NCI-H2029 treated with DMSO at 0.1 percent for 48 hours (cell line): ENCODE measurements at regions not wholly inside any gene's neighbourhood (a gene's known extent, or its start where the extent isn't known, plus 50 kb on each side); places are given as distances from the start of the nearest gene placed in this dataset.
"Not testable (repeated sequence)": the region's sequence is repeated elsewhere in the genome, so short reads cannot be mapped to it uniquely, and the experiment has no call there.

Source experiments
- DNase-seq: peaks from one replicate; lab custom pipeline; 2025; lab: John Stamatoyannopoulos, UW

- DNase-seq: no peak
Measured at GRCh38 chr5:97931829-97932228, 748.8 kb upstream of the RIOK2 start.

DNA sequence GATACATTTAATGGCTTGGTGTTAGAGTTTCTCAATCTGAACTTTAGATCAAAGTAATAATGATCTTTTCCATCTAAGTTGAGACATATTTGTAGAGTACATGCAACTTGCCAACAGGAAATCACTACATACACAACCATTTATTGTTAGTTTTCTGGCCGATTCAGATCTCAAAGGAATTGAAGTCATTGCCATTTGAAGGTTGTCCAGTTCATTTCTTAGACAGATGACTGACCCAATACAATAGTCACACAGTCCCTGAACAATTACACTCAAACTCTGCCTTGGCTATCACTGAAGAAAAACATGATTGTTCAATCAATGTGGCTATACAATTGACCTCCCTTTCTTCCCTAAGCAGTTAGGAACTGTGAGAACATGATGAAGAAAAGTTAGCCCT lies 753.2 kb upstream of the RIOK2 start:
- no peak for DNase-seq

- DNase-seq: no peak
Measured at GRCh38 chr5:97937846-97938245, 754.8 kb upstream of the RIOK2 start.

GRCh38 chr5:97943036-97943435 lies 760.0 kb upstream of the RIOK2 start:
- DNase-seq: no peak

DNA sequence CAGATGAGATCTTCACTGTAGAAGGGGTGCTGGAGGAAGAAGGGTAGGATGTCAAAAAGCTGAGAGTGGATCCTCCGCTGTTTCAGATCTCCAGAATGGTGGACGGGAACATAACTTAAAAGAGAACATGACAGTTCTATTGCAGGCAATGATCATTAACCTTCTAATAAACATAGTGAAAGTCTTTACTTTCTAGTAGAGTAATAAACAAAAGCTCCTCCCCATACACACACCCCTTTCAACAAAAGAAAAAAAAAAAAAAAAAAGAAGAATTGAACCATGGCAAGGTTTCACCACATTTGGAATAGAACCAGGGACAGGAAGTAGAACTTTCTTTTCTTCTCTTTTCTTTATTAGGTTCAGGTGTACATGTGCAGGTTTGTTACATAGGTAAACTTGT lies 768.1 kb upstream of the RIOK2 start:
- DNase-seq: no peak

DNA sequence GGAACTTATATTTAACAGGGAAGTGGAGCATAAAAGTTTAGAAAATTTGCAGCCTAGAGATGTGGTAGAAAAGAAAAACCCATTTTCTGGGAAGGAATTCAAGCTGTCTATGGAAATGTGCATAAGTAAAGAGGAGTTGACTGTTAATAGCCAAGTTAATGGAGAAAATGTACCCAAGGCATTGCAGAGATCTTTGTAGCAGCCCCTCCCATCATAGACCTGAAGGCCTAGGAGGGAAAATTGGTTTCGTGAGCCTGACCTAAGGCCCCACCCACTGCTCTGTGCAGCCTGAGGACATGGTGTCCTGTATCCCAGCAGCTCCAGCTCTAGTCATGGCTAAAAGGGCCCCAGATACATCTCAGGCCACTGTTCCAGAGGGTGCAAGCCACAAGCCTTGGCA lies 772.4 kb upstream of the RIOK2 start:
- no peak for DNase-seq

- no peak for DNase-seq
Measured at GRCh38 chr5:97967292-97967691, 784.2 kb upstream of the RIOK2 start.

- no peak for DNase-seq
Measured at GRCh38 chr5:97968346-97968745, 785.3 kb upstream of the RIOK2 start.

- no peak for DNase-seq
Measured at GRCh38 chr5:97979740-97980139, 793.7 kb upstream of the RGMB start.

DNA sequence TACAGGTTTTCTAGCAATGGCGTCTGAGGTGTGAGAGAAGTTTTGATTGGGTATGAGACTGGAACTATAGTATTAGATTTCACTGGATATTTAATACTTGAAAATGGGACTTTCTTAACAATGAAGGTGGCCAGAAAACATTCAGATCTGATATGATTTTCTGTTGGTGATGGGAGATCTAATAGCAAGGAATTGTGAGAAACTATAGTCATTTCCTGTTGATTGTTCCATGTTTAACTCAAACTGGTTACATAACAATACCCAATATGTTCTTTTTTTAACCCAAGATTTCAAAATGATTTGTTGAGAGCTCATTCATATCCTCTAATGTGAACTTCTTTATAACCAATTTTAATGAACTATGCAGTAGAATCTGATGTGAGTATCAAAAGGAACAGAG lies 793.2 kb upstream of the RGMB start:
- no peak for DNase-seq

DNA sequence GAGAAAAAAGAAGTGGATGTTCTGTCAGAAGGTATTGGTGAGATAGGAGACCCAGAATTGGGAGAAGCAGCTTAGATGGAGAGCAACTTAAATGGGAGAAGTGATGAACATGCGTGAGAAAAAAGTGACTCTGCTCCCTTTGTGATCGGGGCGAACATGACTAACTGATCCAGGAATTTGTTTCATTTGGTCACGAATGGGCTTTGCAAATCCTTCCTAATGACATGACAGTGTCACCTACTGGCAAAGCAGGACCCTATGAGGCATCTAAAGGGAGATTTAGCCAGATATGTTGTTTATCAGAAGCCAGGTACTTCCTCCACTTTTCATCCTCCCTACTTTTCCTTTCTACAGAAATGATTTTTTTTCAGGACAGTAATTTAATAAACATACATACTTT lies 787.4 kb upstream of the RGMB start:
- no peak for DNase-seq

DNA sequence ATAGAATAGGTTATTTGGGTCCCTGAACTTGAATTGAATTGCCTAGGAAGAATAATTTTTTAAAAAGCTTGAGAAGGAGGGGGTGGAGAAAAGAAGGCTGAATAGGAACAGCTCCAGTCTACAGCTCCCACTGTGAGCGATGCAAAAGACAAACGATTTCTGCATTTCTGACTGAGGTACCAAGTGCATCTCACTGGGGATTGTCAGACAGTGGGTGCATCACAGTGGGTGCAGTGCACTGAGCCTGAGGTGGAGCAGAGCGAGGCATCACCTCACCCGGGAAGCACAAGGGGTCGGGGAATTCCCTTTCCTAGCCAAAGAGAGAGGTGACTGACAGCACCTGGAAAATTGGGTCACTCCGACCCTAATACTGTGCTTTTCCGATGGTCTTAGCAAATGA lies 782.2 kb upstream of the RGMB start:
- no peak for DNase-seq

DNA sequence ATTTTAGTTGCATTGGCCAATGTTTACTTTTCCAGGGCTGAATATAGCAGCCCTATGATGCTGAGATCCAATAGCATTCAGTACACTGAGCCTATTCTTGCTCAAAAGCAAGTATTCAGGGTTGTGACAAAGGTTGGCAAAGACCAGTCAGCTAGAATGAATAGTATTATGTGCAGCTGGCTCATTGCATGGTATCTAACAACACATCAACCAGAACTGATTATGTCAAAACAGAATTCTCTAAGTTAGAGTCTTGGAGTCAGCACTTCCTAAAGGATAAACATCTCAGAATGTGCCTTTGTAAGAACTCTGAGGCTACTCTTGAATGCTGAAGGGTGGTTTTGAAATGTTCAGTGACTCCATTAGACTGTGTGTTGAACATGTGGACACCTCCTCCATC lies 774.5 kb upstream of the RGMB start:
- no peak for DNase-seq

DNA sequence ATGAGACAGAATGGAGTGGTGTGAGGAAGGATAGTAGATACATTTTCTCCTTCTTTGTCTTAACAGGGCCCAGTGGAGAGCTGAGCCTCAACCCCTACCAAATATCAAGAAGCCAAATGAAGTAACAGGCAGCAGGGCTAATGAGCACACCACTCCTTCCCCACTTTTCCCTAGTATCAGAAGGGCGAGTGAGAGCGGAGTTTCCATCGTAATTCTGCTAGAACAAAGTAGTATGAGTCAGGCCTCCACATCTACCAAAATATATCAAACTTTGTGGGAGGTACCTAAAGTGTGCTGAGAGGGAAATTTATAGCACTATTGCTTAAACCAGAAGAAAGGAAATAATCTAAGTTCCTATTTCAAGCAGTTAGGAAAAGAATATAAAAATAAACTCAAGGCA lies 769.0 kb upstream of the RGMB start:
- no peak for DNase-seq

DNA sequence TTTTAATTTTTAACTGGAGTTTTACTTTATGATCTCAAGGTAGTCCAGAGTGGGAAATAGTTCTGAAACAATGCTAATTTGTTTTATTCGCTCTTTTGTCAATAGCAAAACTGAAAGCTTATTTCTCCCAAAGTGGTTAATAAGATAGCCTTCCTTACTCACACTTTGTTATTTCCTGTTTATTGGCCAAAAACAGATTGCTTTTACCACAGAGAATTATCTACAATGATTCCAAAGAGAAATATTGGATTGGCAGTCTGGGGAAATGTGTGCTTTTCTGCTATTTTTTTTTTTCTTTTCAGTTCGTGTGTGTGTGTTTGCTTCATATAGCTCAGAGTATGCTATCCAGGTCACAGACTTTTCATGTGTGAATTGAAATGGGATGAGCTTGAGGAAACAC lies 756.7 kb upstream of the RGMB start:
- DNase-seq: no peak

- DNase-seq: not testable (repeated sequence)
Measured at GRCh38 chr5:98030273-98030672, 743.2 kb upstream of the RGMB start.

DNA sequence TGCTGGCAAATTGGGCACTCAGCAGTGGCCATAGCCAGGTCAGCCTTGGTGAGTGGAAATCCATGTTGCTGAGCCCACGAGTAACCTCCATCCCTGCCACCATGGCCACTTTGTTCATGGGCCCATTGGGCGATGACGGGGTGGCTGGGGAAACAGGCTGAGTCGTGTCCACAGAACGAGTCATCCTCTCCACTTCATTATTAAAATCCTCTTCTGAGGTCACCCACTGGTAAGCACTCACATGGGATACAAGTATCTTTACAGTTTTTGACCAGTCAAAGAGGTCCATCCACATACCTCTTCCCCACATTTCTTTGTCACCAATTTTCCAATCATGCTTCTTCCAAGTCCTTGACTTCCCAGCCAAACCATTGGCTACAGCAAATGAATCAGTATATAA lies 742.4 kb upstream of the RGMB start:
- DNase-seq: not testable (repeated sequence)

DNA sequence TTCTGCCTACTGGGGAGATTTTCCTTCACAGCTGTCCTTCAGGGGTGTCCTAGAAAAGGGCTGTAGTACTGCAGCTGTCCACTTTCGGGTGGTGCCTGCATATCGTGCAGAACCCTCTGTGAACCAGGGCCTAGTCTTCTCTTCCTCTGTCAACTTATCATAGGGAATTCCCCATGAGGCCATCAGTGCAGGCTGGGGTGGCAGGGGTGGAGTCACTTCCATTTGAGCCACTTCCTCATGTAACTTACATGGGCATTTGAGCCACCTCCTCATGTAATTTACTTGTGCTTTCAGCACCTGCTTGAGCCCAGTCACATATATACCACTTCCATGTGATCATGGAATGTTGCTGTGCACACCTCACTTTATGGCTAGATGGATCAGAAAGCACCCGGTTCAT lies 742.0 kb upstream of the RGMB start:
- no peak for DNase-seq

GRCh38 chr5:98031926-98032325 lies 741.5 kb upstream of the RGMB start:
- DNase-seq: no peak

GRCh38 chr5:98041661-98042060 lies 731.8 kb upstream of the RGMB start:
- no peak for DNase-seq

GRCh38 chr5:98042521-98042920 lies 730.9 kb upstream of the RGMB start:
- DNase-seq: no peak

GRCh38 chr5:98042961-98043360 lies 730.5 kb upstream of the RGMB start:
- no peak for DNase-seq

DNA sequence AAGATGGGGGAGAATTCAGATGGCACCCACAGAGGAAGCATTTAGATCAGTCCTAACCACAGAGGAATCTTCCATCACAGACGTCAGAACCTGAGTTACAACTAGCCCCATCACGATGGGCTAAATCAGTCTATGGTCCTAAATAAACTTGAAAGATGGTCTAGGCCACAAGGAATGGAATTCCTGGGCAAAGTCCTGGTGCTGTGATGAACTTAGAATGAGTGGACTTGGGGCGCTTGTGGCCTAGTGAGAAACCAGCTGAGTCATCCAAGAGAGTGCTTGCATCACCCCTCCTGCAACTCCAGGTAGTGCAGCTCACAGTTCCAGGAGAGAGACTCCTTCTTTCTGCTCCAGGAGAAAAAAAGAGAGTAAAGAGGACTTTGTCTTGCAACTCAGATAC lies 722.9 kb upstream of the RGMB start:
- no peak for DNase-seq

DNA sequence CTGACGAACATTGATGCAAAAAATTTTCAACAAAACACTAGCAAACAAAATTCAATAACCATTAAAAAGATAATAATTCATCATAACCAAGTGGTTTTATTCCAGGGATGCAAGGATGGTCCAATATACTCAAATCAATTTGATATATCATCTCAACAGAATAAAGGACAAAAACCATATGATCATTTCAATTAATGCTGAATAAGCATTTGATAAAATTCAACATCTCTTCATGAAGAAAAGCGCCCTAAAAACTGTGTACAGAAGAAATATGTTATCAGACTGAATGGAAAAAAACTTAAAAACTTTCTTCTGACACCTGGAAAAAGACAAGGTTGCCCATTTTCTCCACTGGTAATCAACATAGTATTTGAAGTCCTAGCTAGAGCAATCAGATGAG lies 720.3 kb upstream of the RGMB start:
- DNase-seq: no peak

- no peak for DNase-seq
Measured at GRCh38 chr5:98060148-98060547, 713.3 kb upstream of the RGMB start.
